GM12873 (cell line): ENCODE measurements at regions not wholly inside any gene's neighbourhood (a gene's known extent, or its start where the extent isn't known, plus 50 kb on each side); places are given as distances from the start of the nearest gene placed in this dataset.

ENCODE experiments used
- TF ChIP-seq, protein P1 (sequence below): IDR thresholded peaks from 2 replicates; pipeline ENCODE4 v1.5.1; 2012; ENCODE audit warnings: low read depth, mild to moderate bottlenecking, moderate library complexity, low read length, control low read depth; ENCODE audit not compliant: insufficient read depth; ENCODE audit errors: missing control alignments

DNA sequence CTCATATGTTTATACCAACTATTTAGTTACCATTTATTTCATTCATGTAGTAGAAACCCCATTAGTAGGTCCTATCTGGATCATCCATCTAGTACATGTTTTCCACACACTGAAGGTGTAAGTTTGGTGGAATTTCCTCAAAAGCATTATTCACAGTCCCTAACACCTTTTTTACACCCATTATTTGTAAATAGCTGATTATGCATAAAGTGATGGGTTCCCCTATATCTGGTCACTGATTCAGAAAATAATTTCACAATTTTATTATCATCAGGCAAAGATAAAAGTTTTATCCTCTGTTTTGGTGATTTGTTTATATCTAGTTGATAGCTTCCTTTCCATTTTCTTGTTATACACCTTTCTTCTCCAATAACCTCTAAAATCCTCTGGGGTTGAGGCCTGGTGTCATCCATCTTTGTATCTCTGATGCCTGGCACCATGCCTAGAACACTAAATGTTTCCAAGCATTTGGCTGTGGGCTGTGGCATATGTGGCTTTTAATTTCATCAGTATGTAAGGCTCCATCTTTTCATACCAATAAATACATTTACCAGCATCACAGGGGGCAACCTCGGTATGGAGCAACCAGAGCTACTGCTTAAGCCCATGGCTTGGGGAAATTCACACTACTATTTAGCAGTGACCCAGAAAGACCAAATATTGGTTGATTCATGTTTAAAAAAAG, 1089.5 kb upstream of the LRRN3 start:
- TF ChIP-seq, protein P1, sequence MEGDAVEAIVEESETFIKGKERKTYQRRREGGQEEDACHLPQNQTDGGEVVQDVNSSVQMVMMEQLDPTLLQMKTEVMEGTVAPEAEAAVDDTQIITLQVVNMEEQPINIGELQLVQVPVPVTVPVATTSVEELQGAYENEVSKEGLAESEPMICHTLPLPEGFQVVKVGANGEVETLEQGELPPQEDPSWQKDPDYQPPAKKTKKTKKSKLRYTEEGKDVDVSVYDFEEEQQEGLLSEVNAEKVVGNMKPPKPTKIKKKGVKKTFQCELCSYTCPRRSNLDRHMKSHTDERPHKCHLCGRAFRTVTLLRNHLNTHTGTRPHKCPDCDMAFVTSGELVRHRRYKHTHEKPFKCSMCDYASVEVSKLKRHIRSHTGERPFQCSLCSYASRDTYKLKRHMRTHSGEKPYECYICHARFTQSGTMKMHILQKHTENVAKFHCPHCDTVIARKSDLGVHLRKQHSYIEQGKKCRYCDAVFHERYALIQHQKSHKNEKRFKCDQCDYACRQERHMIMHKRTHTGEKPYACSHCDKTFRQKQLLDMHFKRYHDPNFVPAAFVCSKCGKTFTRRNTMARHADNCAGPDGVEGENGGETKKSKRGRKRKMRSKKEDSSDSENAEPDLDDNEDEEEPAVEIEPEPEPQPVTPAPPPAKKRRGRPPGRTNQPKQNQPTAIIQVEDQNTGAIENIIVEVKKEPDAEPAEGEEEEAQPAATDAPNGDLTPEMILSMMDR = no peak

DNA sequence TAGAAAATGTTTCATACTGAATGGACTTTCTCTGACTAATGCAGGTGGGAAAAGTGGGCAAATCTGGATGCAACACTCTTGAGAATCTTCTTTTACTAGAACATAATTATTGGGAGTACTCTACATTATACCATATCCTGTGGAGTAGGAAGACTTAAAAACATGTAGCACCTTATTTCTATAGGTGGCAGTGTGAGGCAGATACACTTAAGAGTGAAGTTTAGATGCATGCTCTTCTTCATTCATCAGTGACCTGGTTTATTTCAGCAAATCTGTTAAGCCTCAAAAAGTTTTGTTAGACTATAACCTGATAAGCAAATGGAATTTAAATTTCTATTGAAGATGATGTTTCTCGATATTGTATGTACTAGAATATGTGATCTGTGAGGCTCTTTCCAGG, 1087.1 kb upstream of the LRRN3 start:
- TF ChIP-seq, protein P1 = no peak

DNA sequence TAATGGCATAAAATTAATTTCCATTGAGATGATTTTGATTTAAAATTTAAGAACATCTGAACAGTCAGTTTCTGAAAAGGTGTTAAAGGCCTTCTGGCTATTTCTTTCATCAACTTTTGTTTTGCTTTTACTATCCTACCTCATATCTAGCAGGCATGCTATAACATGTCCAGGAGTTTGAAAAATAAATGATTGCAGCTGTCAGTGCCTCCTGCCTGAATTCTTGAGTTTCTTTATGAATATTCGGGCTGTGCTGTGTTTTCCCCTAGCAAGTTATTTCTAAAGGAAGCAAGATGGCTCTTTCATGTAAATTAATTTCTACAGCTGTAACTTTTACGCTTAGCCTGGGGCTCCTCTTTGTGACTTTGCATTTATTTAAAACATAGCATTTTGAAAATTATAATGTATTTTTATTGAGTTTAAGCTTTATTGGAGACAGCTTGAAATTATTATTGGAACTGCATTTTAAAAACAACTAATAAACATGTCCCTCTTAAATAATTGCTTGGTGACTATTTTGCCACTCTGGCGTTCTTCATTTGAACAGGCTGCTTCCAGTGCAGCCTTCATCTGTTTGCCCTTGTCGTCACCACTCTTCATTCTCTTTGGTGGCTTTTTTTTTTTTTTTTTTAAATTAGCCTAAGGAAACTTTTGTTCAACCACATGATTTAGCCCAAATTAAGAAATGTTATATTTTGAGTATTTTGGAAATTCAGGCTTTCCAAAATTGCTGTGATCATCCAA, 1083.4 kb upstream of the LRRN3 start:
- TF ChIP-seq, protein P1 = no peak

DNA sequence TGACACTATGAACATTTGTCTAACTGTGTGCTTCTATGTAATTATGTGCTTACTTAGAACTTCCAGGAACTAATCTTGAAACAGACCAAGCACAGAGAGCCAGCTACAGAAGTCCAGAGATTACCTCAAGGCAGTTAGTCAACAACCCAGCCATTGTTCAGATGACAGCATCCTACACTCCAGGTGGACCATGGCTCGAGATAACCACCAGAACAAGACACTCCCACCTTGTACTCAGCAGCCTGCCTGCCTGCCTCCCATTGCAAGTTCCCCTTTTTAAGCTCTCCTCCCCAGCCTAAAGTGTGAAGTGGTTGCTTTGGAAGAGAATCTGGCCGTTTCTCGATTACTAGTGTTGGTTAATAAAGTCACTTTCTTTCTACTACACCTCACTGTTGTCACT, 1080.6 kb upstream of the LRRN3 start:
- TF ChIP-seq, protein P1 = no peak

DNA sequence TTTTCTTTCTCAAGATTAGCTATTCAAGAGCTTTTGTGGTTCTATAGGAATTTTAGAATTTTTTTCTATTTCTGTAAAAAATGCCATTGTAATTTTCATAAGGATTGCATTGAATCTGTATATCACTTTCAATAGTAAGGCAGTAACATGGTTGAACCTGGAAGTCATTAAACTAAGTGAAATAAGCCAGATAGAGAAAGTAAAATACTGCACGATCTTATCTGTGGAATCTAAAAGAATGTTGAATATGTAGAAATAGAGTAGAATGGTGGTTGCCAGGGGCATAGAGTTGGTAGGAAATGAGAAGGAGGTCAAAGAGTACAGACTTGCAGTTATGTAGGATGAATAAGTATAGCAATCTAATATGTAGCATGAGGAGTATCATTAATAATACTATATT, 1073.5 kb upstream of the LRRN3 start:
- TF ChIP-seq, protein P1 = no peak

DNA sequence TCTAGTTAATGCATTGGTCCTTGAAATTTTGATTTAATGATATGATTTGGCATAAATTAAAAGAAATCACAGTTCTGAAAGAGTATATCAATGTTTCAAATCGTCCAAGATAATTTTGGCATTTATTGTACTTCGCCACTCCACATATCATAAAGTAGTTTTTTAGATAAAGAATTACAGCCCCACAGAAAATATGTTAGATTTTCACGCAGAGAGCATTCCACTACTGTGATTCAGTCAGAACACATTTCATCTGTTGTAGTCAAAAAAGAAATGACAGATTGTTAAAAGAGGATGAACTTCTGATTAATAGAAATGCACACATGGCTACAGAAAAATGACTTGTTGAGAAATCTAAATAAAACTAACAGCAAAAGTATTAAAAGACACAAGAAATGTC, 1063.5 kb upstream of the LRRN3 start:
- TF ChIP-seq, protein P1 = no peak

DNA sequence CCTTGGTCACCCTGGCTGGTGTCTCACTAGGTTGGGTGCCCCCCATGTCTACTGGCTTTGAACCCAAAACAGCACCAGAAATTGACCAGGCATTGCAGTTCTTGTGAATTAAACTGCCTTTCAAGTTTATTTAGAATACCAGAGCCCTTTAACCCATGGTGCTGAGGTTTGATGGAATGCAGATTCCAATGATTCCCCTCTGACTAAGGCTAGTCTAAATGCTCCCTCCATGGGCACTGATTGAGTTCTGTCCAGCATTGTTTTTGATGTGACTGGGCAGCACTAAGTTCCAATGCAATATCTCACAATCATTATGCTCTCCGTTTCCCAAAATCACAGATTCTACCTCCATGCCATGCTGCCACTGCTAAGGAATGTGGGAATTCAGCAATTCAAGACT, 1047.4 kb upstream of the LRRN3 start:
- TF ChIP-seq, protein P1 = no peak
